HepG2 (cell line): ENCODE measurements at regions not wholly inside any gene's neighbourhood (a gene's known extent, or its start where the extent isn't known, plus 50 kb on each side); places are given as distances from the start of the nearest gene placed in this dataset.
A peak's percentile ranks its signal among the peaks of the same experiment; 100 is the strongest.

ENCODE experiments used
- CEBPG ChIP-seq: IDR thresholded peaks from 2 replicates; pipeline ENCODE4 v1.6.1; 2016
- E2F5 ChIP-seq: sonication (generic); formaldehyde crosslinking; conservative IDR thresholded peaks from 2 replicates; pipeline ENCODE4 v1.4.0; 2020; ENCODE audit warnings: missing genetic modification reagents
- EHMT2 ChIP-seq: fragments of 200-600 bp; sonication (generic); IDR thresholded peaks from 2 replicates; pipeline ENCODE4 v1.7.0; 2017; ENCODE audit warnings: antibody characterized with exemption, low read depth, low read length, borderline replicate concordance
- FOSL2 ChIP-seq: sonication (generic); formaldehyde crosslinking; IDR thresholded peaks from 2 replicates; pipeline ENCODE4 v1.4.0; 2020; ENCODE audit warnings: missing genetic modification reagents
- HIVEP1 ChIP-seq: sonication (generic); formaldehyde crosslinking; IDR thresholded peaks from 2 replicates; pipeline ENCODE4 v1.4.0; 2020; ENCODE audit warnings: mild to moderate bottlenecking, missing genetic modification reagents
- ISL2 ChIP-seq: sonication (generic); formaldehyde crosslinking; IDR thresholded peaks from 2 replicates; pipeline ENCODE4 v1.5.0; 2020; ENCODE audit warnings: missing genetic modification reagents
- JUN ChIP-seq: sonication (generic); formaldehyde crosslinking; IDR thresholded peaks from 2 replicates; pipeline ENCODE4 v1.4.0; 2020; ENCODE audit warnings: mild to moderate bottlenecking, missing genetic modification reagents
- KAT2B ChIP-seq: fragments of 150-350 bp; IDR thresholded peaks from 2 replicates; pipeline ENCODE4 v1.6.1; 2014; ENCODE audit warnings: low read depth, low read length, borderline replicate concordance
- MZF1 ChIP-seq: sonication (generic); formaldehyde crosslinking; IDR thresholded peaks from 2 replicates; pipeline ENCODE4 v1.8.1; 2023; ENCODE audit warnings: mild to moderate bottlenecking, missing genetic modification reagents, borderline replicate concordance
- PBX3 ChIP-seq: sonication (generic); formaldehyde crosslinking; IDR thresholded peaks from 2 replicates; pipeline ENCODE4 v1.8.1; 2023; ENCODE audit warnings: missing genetic modification reagents, inconsistent platforms, borderline replicate concordance
- SAP130 ChIP-seq: IDR thresholded peaks from 2 replicates; pipeline ENCODE4 v1.6.1; 2016; ENCODE audit warnings: low read depth
- TAF15 ChIP-seq: fragments of 200-400 bp; formaldehyde crosslinking; IDR thresholded peaks from one replicate; pipeline ENCODE4 v1.6.1; 2018; ENCODE audit warnings: mild to moderate bottlenecking, low read depth, low read length; ENCODE audit not compliant: poor library complexity, severe bottlenecking
- ZNF124 ChIP-seq: sonication (generic); formaldehyde crosslinking; IDR thresholded peaks from 2 replicates; pipeline ENCODE4 v1.4.0; 2020; ENCODE audit warnings: missing genetic modification reagents
- ZNF292 ChIP-seq: sonication (generic); formaldehyde crosslinking; IDR thresholded peaks from 2 replicates; pipeline ENCODE4 v1.8.1; 2022; ENCODE audit warnings: mild to moderate bottlenecking, low read depth, missing genetic modification reagents, borderline replicate concordance
- ZNF335 ChIP-seq: sonication (generic); formaldehyde crosslinking; IDR thresholded peaks from 2 replicates; pipeline ENCODE4 v1.4.0; 2020; ENCODE audit warnings: missing genetic modification reagents
- ZNF570 ChIP-seq: sonication (generic); formaldehyde crosslinking; IDR thresholded peaks from 2 replicates; pipeline ENCODE4 v1.4.0; 2020; ENCODE audit warnings: mild to moderate bottlenecking, missing genetic modification reagents, borderline replicate concordance
- ZNF614 ChIP-seq: IDR thresholded peaks from 2 replicates; pipeline ENCODE4 v1.6.1; 2018; ENCODE audit warnings: missing biosample characterization, missing genetic modification reagents, inconsistent platforms, borderline replicate concordance
- TF ChIP-seq, protein P1 (sequence below): sonication (generic); formaldehyde crosslinking; IDR thresholded peaks from 2 replicates; pipeline ENCODE4 v1.4.0; 2020; ENCODE audit warnings: missing genetic modification reagents, borderline replicate concordance
- TF ChIP-seq, protein P2 (sequence below): sonication (generic); formaldehyde crosslinking; IDR thresholded peaks from 2 replicates; pipeline ENCODE4 v1.4.0; 2020; ENCODE audit warnings: missing genetic modification reagents
- TF ChIP-seq, protein P3 (sequence below): sonication (generic); formaldehyde crosslinking; IDR thresholded peaks from 2 replicates; pipeline ENCODE4 v1.4.0; 2020; ENCODE audit warnings: missing genetic modification reagents
- TF ChIP-seq, protein P4 (sequence below), 2 experiments: sonication (generic) in 1 of 2; formaldehyde crosslinking in 1 of 2; IDR thresholded peaks; 2 replicates each; pipeline versions ENCODE4 v1.4.0 to v1.6.1; 2018 to 2020; ENCODE audit warnings: missing genetic modification reagents in 2 of 2, borderline replicate concordance in 1 of 2, low read depth in 1 of 2, mild to moderate bottlenecking in 1 of 2, missing biosample characterization in 1 of 2

DNA sequence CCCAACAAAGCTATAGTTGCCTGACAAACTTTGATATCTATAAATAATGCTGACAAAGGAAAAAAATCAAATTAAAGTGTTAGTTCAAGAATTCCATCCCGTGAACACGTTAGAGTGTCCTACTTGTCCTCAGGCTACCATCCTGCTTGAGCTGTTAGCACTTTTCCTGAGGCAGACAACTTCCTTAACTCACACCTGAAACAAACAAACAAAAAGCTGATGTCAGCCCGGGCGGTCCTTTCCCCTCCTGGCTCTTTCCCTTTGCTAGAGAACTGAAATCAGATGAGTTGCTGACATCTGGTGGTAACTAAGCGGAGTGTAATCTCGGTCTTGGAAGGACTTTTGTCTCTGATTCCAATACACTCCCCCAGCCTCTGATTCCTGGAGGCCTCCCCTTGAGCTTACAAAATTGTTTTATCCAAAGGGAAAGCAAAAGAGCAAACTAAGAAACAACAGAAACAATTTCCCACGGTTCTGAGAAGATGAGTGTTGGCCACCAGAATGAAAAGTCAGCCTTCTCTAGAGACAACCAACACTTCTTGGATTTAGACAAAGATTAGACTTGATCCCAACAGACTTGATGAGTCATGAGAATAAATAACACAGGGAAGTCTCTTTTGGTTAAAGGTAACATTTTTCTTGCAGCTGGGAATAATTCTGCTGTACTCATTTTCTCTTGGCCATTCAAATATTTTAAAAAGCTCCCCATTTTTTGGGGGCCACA is 135.4 kb downstream of the PROX1 start (continued):
- TF ChIP-seq MZF1 (CRISPR knock-in tag) (no peak), ZNF124 (CRISPR knock-in tag) (peak; percentile 57; the same call in 1 of the 2 replicates), ZNF335 (CRISPR knock-in tag) (0 out of 2 replicates have a peak, but pooled peaks have one; percentile 50), TAF15 (no peak), SAP130 (CRISPR knock-in tag) (peak; percentile 44; the same call in 1 of the 2 replicates), KAT2B (no peak), ZNF292 (CRISPR knock-in tag) (peak; percentile 51; the same call in 1 of the 2 replicates), CEBPG (CRISPR knock-in tag) (0 out of 2 replicates have a peak, but pooled peaks have one; percentile 17), FOSL2 (CRISPR knock-in tag) (peak; percentile 50; the same call in 1 of the 2 replicates), PBX3 (CRISPR knock-in tag) (no peak), ZNF614 (CRISPR knock-in tag) (0 out of 2 replicates have a peak, but pooled peaks have one; percentile 24), EHMT2 (peak; percentile 41; the same call in 1 of the 2 replicates), JUN (CRISPR knock-in tag) (peak; percentile 56; the same call in 1 of the 2 replicates), HIVEP1 (CRISPR knock-in tag) (no peak), ZNF570 (CRISPR knock-in tag) (no peak), E2F5 (CRISPR knock-in tag) (no peak), ISL2 (CRISPR knock-in tag) (0 out of 2 replicates have a peak, but pooled peaks have one; percentile 57)
- TF ChIP-seq, protein P1, sequence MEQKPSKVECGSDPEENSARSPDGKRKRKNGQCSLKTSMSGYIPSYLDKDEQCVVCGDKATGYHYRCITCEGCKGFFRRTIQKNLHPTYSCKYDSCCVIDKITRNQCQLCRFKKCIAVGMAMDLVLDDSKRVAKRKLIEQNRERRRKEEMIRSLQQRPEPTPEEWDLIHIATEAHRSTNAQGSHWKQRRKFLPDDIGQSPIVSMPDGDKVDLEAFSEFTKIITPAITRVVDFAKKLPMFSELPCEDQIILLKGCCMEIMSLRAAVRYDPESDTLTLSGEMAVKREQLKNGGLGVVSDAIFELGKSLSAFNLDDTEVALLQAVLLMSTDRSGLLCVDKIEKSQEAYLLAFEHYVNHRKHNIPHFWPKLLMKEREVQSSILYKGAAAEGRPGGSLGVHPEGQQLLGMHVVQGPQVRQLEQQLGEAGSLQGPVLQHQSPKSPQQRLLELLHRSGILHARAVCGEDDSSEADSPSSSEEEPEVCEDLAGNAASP (CRISPR knock-in tag): 0 out of 2 replicates have a peak, but pooled peaks have one; percentile 30
- TF ChIP-seq, protein P2, sequence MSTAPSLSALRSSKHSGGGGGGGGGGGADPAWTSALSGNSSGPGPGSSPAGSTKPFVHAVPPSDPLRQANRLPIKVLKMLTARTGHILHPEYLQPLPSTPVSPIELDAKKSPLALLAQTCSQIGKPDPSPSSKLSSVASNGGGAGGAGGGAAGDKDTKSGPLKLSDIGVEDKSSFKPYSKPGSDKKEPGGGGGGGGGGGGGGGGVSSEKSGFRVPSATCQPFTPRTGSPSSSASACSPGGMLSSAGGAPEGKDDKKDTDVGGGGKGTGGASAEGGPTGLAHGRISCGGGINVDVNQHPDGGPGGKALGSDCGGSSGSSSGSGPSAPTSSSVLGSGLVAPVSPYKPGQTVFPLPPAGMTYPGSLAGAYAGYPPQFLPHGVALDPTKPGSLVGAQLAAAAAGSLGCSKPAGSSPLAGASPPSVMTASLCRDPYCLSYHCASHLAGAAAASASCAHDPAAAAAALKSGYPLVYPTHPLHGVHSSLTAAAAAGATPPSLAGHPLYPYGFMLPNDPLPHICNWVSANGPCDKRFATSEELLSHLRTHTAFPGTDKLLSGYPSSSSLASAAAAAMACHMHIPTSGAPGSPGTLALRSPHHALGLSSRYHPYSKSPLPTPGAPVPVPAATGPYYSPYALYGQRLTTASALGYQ (CRISPR knock-in tag): peak; percentile 22; the same call in 1 of the 2 replicates
- TF ChIP-seq, protein P3, sequence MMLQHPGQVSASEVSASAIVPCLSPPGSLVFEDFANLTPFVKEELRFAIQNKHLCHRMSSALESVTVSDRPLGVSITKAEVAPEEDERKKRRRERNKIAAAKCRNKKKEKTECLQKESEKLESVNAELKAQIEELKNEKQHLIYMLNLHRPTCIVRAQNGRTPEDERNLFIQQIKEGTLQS: peak; percentile 28; the same call in 1 of the 2 replicates
- TF ChIP-seq, protein P4, sequence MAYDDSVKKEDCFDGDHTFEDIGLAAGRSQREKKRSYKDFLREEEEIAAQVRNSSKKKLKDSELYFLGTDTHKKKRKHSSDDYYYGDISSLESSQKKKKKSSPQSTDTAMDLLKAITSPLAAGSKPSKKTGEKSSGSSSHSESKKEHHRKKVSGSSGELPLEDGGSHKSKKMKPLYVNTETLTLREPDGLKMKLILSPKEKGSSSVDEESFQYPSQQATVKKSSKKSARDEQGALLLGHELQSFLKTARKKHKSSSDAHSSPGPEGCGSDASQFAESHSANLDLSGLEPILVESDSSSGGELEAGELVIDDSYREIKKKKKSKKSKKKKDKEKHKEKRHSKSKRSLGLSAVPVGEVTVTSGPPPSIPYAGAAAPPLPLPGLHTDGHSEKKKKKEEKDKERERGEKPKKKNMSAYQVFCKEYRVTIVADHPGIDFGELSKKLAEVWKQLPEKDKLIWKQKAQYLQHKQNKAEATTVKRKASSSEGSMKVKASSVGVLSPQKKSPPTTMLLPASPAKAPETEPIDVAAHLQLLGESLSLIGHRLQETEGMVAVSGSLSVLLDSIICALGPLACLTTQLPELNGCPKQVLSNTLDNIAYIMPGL (CRISPR knock-in tag; IDR thresholded peaks at IDR 0.05; ENCODE audit: borderline replicate concordance in 1 of 2, low read depth in 1 of 2): peak; percentile 67 to 68; a peak in 3 of 4 replicates
